Body of pancreas (tissue), 4 donors: ENCODE measurements at regions not wholly inside any gene's neighbourhood (a gene's known extent, or its start where the extent isn't known, plus 50 kb on each side); places are given as distances from the start of the nearest gene placed in this dataset.

ENCODE experiments used
- CTCF ChIP-seq, 7 experiments: fragments of 450-650 bp in 4 of 7; fragments of 200-600 bp in 3 of 7; sonication (generic) in 3 of 7; IDR thresholded peaks; one replicate each; pipeline ENCODE4 v1.5.1; 2016 to 2019; ENCODE audit warnings: antibody characterized with exemption in 7 of 7
- POLR2A ChIP-seq, 3 donors: fragments of 450-650 bp; IDR thresholded peaks; one replicate each; pipeline ENCODE4 v1.6.1; 2016; ENCODE audit warnings: antibody characterized with exemption in 3 of 3, mild to moderate bottlenecking in 2 of 3

- TF ChIP-seq POLR2A (IDR thresholded peaks at IDR 0.05): no peak
- TF ChIP-seq CTCF (IDR thresholded peaks at IDR 0.05): no peak
Measured at GRCh38 chr2:152944099-152944498, 225.7 kb downstream of the ARL6IP6 start.
